PC-3 (cell line): ENCODE measurements at regions not wholly inside any gene's neighbourhood (a gene's known extent, or its start where the extent isn't known, plus 50 kb on each side); places are given as distances from the start of the nearest gene placed in this dataset.

ENCODE experiments used
- ATAC-seq: fragments of 200-7000 bp; cut with Tn5 transposase; 2 replicates; pipeline ENCODE4 v1.9.1; 2020; ENCODE audit warnings: mild to moderate bottlenecking, moderate library complexity
- BruUV-seq: library from RNA; stranded (reverse); fragments of 400-500 nt; replicated peaks from 2 replicates; lab custom pipeline; 2021; lab: Mats Ljungman, UMichigan
- CTCF ChIA-PET: fragments of 300-600 bp; sonication (Branson Sonifier 250); formaldehyde crosslinking; loops from one replicate; lab custom pipeline; 2022; ENCODE audit warnings: antibody characterized with exemption; lab: Charles Lee
- POLR2A ChIA-PET: fragments of 300-600 bp; sonication (Branson Sonifier 250); formaldehyde crosslinking; loops from one replicate; lab custom pipeline; 2022; ENCODE audit warnings: antibody characterized with exemption; ENCODE audit not compliant: unreplicated experiment; lab: Charles Lee
- DNase-seq: peaks from one replicate; pipeline ENCODE4 v3.0.0-alpha.2; 2015
- H2AFZ ChIP-seq: fragments of 300-600 bp; sonication (generic); 2 replicates; pipeline ENCODE4 v1.6.0; 2016; ENCODE audit warnings: antibody characterized with exemption, low read length
- H3F3A ChIP-seq: fragments of 300-600 bp; sonication (generic); one replicate; pipeline ENCODE4 v1.6.0; 2017; ENCODE audit warnings: antibody characterized with exemption, low read length, control low read depth, mild to moderate bottlenecking; ENCODE audit not compliant: unreplicated experiment
- H3K27ac ChIP-seq: fragments of 300-600 bp; sonication (generic); 2 replicates; pipeline ENCODE4 v1.5.1; 2016; ENCODE audit warnings: mild to moderate bottlenecking, low read length
- H3K27me3 ChIP-seq: fragments of 300-600 bp; sonication (generic); 2 replicates; pipeline ENCODE4 v1.6.1; 2016; ENCODE audit warnings: low read length, mixed read lengths
- H3K36me3 ChIP-seq: fragments of 300-600 bp; sonication (generic); 2 replicates; pipeline ENCODE4 v1.6.1; 2016; ENCODE audit warnings: low read depth, mixed run types, low read length, mixed read lengths
- H3K4me1 ChIP-seq: fragments of 300-600 bp; sonication (generic); 2 replicates; pipeline ENCODE4 v1.5.1; 2016; ENCODE audit warnings: low read length; ENCODE audit not compliant: insufficient read depth
- H3K4me2 ChIP-seq: fragments of 300-600 bp; sonication (generic); 2 replicates; pipeline ENCODE4 v1.6.0; 2016; ENCODE audit warnings: low read length
- H3K4me3 ChIP-seq: fragments of 300-600 bp; sonication (generic); 2 replicates; pipeline ENCODE4 v1.5.1; 2016; ENCODE audit warnings: mild to moderate bottlenecking, low read length, mixed read lengths
- H3K79me2 ChIP-seq: fragments of 300-600 bp; sonication (generic); 2 replicates; pipeline ENCODE4 v1.6.1; 2017; ENCODE audit warnings: low read length, mixed read lengths
- H3K9ac ChIP-seq: fragments of 300-600 bp; sonication (generic); 2 replicates; pipeline ENCODE4 v1.6.0; 2016; ENCODE audit warnings: mild to moderate bottlenecking, low read length
- H3K9me2 ChIP-seq: fragments of 300-600 bp; sonication (generic); replicated peaks from 2 replicates; pipeline ENCODE4 v1.6.1; 2016; ENCODE audit warnings: mixed run types, low read length, mixed read lengths
- H3K9me3 ChIP-seq: fragments of 300-600 bp; sonication (generic); 2 replicates; pipeline ENCODE4 v1.6.1; 2016; ENCODE audit warnings: low read length, mixed read lengths
- H4K20me1 ChIP-seq: fragments of 300-600 bp; sonication (generic); 2 replicates; pipeline ENCODE4 v1.6.1; 2016; ENCODE audit warnings: low read length, mixed read lengths
- EZH2 ChIP-seq: fragments of 300-600 bp; sonication (generic); IDR thresholded peaks from one replicate; pipeline ENCODE4 v1.6.1; 2017; ENCODE audit warnings: antibody characterized with exemption, mild to moderate bottlenecking, low read length; ENCODE audit not compliant: unreplicated experiment
- EZH2phosphoT487 ChIP-seq: fragments of 300-600 bp; sonication (generic); IDR thresholded peaks from 2 replicates; pipeline ENCODE4 v1.6.1; 2018; ENCODE audit warnings: mild to moderate bottlenecking, antibody characterized with exemption, low read length, borderline replicate concordance
- intact Hi-C: fragments of 100-400 bp; cut with micrococcal nuclease; formaldehyde crosslinking; loops from 2 replicates; pipeline ENCODE4 v1.9.0; 2023
- TF ChIP-seq, protein P1 (sequence below): fragments of 300-600 bp; sonication (generic); conservative IDR thresholded peaks from 2 replicates; pipeline ENCODE4 v1.5.1; 2017; ENCODE audit warnings: antibody characterized with exemption, low read depth, mild to moderate bottlenecking, low read length

DNA sequence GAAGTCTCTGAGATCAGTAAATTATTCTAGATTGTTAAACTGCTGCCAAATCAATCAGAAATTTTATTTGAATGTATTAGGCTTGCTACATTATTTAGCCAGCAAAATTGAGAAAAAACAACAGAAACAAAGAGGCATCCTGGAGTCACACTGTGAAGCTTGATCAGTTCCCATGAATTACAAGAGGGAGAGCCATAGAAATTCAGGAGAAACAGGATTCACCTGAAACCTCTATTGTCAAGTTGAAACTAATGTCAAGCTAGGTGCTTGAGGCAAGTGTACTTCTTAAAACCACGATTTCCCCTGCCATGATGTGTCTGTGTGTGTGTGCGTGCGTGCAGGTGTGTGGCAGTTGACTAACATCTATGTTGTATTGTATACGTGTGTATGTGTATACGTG is 439.1 kb upstream of the NOX3 start:
- Histone ChIP-seq H3K4me1 (0 out of 2 replicates have a peak, but pooled peaks cover 5% of the 10 kb centered on the region), H3K27ac (no peak overlapping the region), H4K20me1 (no peaks in the 10 kb centered on the region), H3K4me2 (no peak overlapping the region), H3K4me3 (no peak overlapping the region), H3F3A (no peaks in the 10 kb centered on the region), H3K79me2 (no peaks in the 10 kb centered on the region), H3K9me3 (no peaks in the 10 kb centered on the region), H3K9me2 (no peaks in the 10 kb centered on the region), H3K27me3 (no peaks in the 10 kb centered on the region), H2AFZ (no peak overlapping the region), H3K9ac (no peak overlapping the region), H3K36me3 (no peaks in the 10 kb centered on the region)
- ATAC-seq (no peak), DNase-seq (no peak)
- ChIA-PET POLR2A (no interaction called here), CTCF (no interaction called here)
- BruUV-seq = no TSS peak
- TF ChIP-seq EZH2 (no peak), EZH2phosphoT487 (no peak)
- TF ChIP-seq, protein P1, sequence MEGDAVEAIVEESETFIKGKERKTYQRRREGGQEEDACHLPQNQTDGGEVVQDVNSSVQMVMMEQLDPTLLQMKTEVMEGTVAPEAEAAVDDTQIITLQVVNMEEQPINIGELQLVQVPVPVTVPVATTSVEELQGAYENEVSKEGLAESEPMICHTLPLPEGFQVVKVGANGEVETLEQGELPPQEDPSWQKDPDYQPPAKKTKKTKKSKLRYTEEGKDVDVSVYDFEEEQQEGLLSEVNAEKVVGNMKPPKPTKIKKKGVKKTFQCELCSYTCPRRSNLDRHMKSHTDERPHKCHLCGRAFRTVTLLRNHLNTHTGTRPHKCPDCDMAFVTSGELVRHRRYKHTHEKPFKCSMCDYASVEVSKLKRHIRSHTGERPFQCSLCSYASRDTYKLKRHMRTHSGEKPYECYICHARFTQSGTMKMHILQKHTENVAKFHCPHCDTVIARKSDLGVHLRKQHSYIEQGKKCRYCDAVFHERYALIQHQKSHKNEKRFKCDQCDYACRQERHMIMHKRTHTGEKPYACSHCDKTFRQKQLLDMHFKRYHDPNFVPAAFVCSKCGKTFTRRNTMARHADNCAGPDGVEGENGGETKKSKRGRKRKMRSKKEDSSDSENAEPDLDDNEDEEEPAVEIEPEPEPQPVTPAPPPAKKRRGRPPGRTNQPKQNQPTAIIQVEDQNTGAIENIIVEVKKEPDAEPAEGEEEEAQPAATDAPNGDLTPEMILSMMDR = no peak
- intact Hi-C loops = no loop called here

DNA sequence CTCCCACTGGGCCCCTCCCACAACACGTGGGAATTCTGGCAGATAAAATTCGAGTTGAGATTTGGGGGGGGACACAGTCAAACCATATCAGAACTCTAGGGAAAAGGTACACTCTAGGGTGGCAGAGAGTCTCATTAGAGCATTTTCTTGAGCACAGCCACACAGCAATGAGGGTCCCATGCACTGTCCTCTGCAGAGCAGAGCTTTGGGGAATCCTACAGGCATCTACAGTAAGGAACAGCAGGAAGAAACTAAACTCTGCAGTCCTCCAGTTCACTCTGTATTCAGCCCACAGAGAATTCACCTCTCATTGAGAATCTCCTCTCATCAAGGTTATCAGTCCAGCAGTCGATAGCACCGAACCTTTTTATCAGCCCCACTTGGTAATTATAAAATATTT is 438.6 kb upstream of the NOX3 start:
- Histone ChIP-seq H3K4me2 (no peak overlapping the region), H3K4me1 (0 out of 2 replicates have a peak, but pooled peaks cover 5% of the 10 kb centered on the region), H3K27me3 (no peaks in the 10 kb centered on the region), H3K9me2 (no peaks in the 10 kb centered on the region), H3K9me3 (no peaks in the 10 kb centered on the region), H2AFZ (no peak overlapping the region), H3F3A (no peaks in the 10 kb centered on the region), H3K4me3 (no peak overlapping the region), H4K20me1 (no peaks in the 10 kb centered on the region), H3K9ac (no peak overlapping the region), H3K27ac (no peak overlapping the region), H3K36me3 (no peaks in the 10 kb centered on the region), H3K79me2 (no peaks in the 10 kb centered on the region)
- BruUV-seq = no TSS peak
- ATAC-seq = no peak
- CTCF ChIA-PET = no interaction called here
- intact Hi-C loops = no loop called here
- POLR2A ChIA-PET = no interaction called here
- DNase-seq = no peak
- TF ChIP-seq EZH2phosphoT487 = no peak
- TF ChIP-seq EZH2 = no peak
- TF ChIP-seq, protein P1 = no peak

DNA sequence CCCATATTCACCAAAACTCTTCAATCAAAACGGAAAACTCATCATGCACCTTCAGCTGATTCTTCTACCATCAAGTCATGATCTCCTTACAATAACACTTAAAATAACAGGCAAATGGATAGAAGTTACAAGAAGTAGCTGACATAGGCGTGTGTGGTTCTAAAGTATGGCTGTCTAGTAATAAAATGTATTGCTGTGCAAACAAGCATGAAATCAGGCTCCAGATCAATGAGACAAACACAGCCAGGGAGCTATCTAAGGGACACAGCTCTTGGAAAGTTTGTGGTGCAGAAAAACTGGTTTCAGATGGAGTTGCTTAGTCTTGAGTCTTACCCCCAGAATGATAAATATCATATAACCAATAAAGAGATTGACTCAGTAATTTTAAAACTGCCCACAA is 434.8 kb upstream of the NOX3 start:
- TF ChIP-seq, protein P1 = no peak
- TF ChIP-seq EZH2phosphoT487 = no peak
- no TSS peak for BruUV-seq
- no peak for ATAC-seq

More for the DNA sequence above, 434.8 kb upstream of the NOX3 start:
- CTCF ChIA-PET = no interaction called here
- H3K4me1 ChIP-seq = no peaks in the 10 kb centered on the region
- H3K4me3 ChIP-seq = no peak overlapping the region
- no peak overlapping the region for H3K27ac ChIP-seq
- peak; percentile 20 for DNase-seq
- H3F3A ChIP-seq = no peaks in the 10 kb centered on the region
- H3K9me2 ChIP-seq = no peaks in the 10 kb centered on the region
- H3K9ac ChIP-seq = no peak overlapping the region
- no peaks in the 10 kb centered on the region for H3K27me3 ChIP-seq
- H3K79me2 ChIP-seq = no peaks in the 10 kb centered on the region
- no peak overlapping the region for H2AFZ ChIP-seq
- no peaks in the 10 kb centered on the region for H3K36me3 ChIP-seq
- no peaks in the 10 kb centered on the region for H4K20me1 ChIP-seq
- POLR2A ChIA-PET = no interaction called here
- no peak overlapping the region for H3K4me2 ChIP-seq
- no peaks in the 10 kb centered on the region for H3K9me3 ChIP-seq
- intact Hi-C loops = no loop called here
